ENCODE measurements at regions not wholly inside any gene's neighbourhood (a gene's known extent, or its start where the extent isn't known, plus 50 kb on each side); places are given as distances from the start of the nearest gene placed in this dataset.

- H3K27me3 Mint-ChIP-seq: no peaks in the 10 kb centered on the region
- no peak overlapping the region for H3K27ac Mint-ChIP-seq
Observed at GRCh38 chr4:141425124-141425523, 204.4 kb downstream of the ZNF330 start.

GRCh38 chr4:141427726-141428296, 207.1 kb downstream of the ZNF330 start:
- H3K27me3 Mint-ChIP-seq: no peaks in the 10 kb centered on the region
- H3K4me3 Mint-ChIP-seq: no peak overlapping the region
- ATAC-seq: no peak
- H3K9me3 ChIP-seq (ENCODE audit: control insufficient read depth, low read length, poor library complexity, severe bottlenecking): no peaks in the 10 kb centered on the region
- H3K36me3 Mint-ChIP-seq (ENCODE audit: low read depth): no peaks in the 10 kb centered on the region
- H3K4me1 Mint-ChIP-seq: no peaks in the 10 kb centered on the region
- no peak for DNase-seq
- H3K27ac Mint-ChIP-seq: no peak overlapping the region

More at GRCh38 chr4:141425124-141425523, 204.4 kb downstream of the ZNF330 start:
- DNase-seq (no peak), ATAC-seq (no peak)
- Mint-ChIP-seq H3K36me3 (ENCODE audit: low read depth) (no peaks in the 10 kb centered on the region), H3K4me1 (no peaks in the 10 kb centered on the region), H3K4me3 (no peak overlapping the region)
- H3K9me3 ChIP-seq (ENCODE audit: control insufficient read depth, low read length, poor library complexity, severe bottlenecking): no peaks in the 10 kb centered on the region

- no peaks in the 10 kb centered on the region for H3K4me1 Mint-ChIP-seq
- no peaks in the 10 kb centered on the region for H3K9me3 ChIP-seq (ENCODE audit: control insufficient read depth, low read length, poor library complexity, severe bottlenecking)
- no peaks in the 10 kb centered on the region for H3K36me3 Mint-ChIP-seq (ENCODE audit: low read depth)
- no peak overlapping the region for H3K4me3 Mint-ChIP-seq
- H3K27ac Mint-ChIP-seq: no peak overlapping the region
- DNase-seq (no peak), ATAC-seq (no peak)
- H3K27me3 Mint-ChIP-seq: no peaks in the 10 kb centered on the region
Observed at GRCh38 chr4:141429933-141430332, 206.4 kb upstream of the IL15 start.

GRCh38 chr4:141430686-141431085, 205.7 kb upstream of the IL15 start:
- Mint-ChIP-seq H3K27me3 (no peaks in the 10 kb centered on the region), H3K36me3 (ENCODE audit: low read depth) (no peaks in the 10 kb centered on the region), H3K27ac (no peak overlapping the region), H3K4me1 (no peaks in the 10 kb centered on the region), H3K4me3 (no peak overlapping the region)
- DNase-seq: no peak
- no peaks in the 10 kb centered on the region for H3K9me3 ChIP-seq (ENCODE audit: control insufficient read depth, low read length, poor library complexity, severe bottlenecking)
- no peak for ATAC-seq

- DNase-seq: no peak
- Mint-ChIP-seq H3K27me3 (no peaks in the 10 kb centered on the region), H3K36me3 (ENCODE audit: low read depth) (no peaks in the 10 kb centered on the region), H3K27ac (no peak overlapping the region), H3K4me3 (no peak overlapping the region), H3K4me1 (no peaks in the 10 kb centered on the region)
- ATAC-seq: no peak
- no peaks in the 10 kb centered on the region for H3K9me3 ChIP-seq (ENCODE audit: control insufficient read depth, low read length, poor library complexity, severe bottlenecking)
Observed at GRCh38 chr4:141432000-141432712, 204.2 kb upstream of the IL15 start.

GRCh38 chr4:141435446-141436225, 200.7 kb upstream of the IL15 start:
- Mint-ChIP-seq H3K27me3 (peaks cover 1% of the 10 kb centered on the region), H3K4me1 (no peaks in the 10 kb centered on the region), H3K4me3 (no peak overlapping the region), H3K36me3 (ENCODE audit: low read depth) (no peaks in the 10 kb centered on the region), H3K27ac (no peak overlapping the region)
- DNase-seq: no peak
- H3K9me3 ChIP-seq (ENCODE audit: control insufficient read depth, low read length, poor library complexity, severe bottlenecking): no peaks in the 10 kb centered on the region
- ATAC-seq: no peak

- H3K27ac Mint-ChIP-seq: no peak overlapping the region
- H3K36me3 Mint-ChIP-seq (ENCODE audit: low read depth): no peaks in the 10 kb centered on the region
- ATAC-seq: no peak
- no peak overlapping the region for H3K4me3 Mint-ChIP-seq
- no peaks in the 10 kb centered on the region for H3K4me1 Mint-ChIP-seq
- peaks cover 12% of the 10 kb centered on the region for H3K27me3 Mint-ChIP-seq
- H3K9me3 ChIP-seq (ENCODE audit: control insufficient read depth, low read length, poor library complexity, severe bottlenecking): no peaks in the 10 kb centered on the region
- DNase-seq: no peak
Observed at GRCh38 chr4:141439223-141439622, 197.2 kb upstream of the IL15 start.

GRCh38 chr4:141447761-141448160, 188.6 kb upstream of the IL15 start:
- H3K4me1 Mint-ChIP-seq: no peaks in the 10 kb centered on the region
- H3K27me3 Mint-ChIP-seq: peaks cover 28% of the 10 kb centered on the region
- no peak overlapping the region for H3K4me3 Mint-ChIP-seq
- no peak for ATAC-seq
- H3K36me3 Mint-ChIP-seq (ENCODE audit: low read depth): no peaks in the 10 kb centered on the region
- H3K27ac Mint-ChIP-seq: no peak overlapping the region
- DNase-seq: no peak
- H3K9me3 ChIP-seq (ENCODE audit: control insufficient read depth, low read length, poor library complexity, severe bottlenecking): no peaks in the 10 kb centered on the region

- ATAC-seq: no peak
- Mint-ChIP-seq H3K4me3 (no peak overlapping the region), H3K36me3 (ENCODE audit: low read depth) (no peaks in the 10 kb centered on the region), H3K27ac (no peak overlapping the region), H3K27me3 (peaks cover 26% of the 10 kb centered on the region), H3K4me1 (no peaks in the 10 kb centered on the region)
- no peak for DNase-seq
- H3K9me3 ChIP-seq (ENCODE audit: control insufficient read depth, low read length, poor library complexity, severe bottlenecking): no peaks in the 10 kb centered on the region
Observed at GRCh38 chr4:141448490-141448889, 187.9 kb upstream of the IL15 start.

- ATAC-seq (no peak), DNase-seq (no peak)
- H3K9me3 ChIP-seq (ENCODE audit: control insufficient read depth, low read length, poor library complexity, severe bottlenecking): no peaks in the 10 kb centered on the region
- H3K4me3 Mint-ChIP-seq: no peak overlapping the region
- no peaks in the 10 kb centered on the region for H3K36me3 Mint-ChIP-seq (ENCODE audit: low read depth)
- no peaks in the 10 kb centered on the region for H3K4me1 Mint-ChIP-seq
- no peak overlapping the region for H3K27ac Mint-ChIP-seq
- H3K27me3 Mint-ChIP-seq: peaks cover 20% of the 10 kb centered on the region
Observed at GRCh38 chr4:141449927-141450326, 186.5 kb upstream of the IL15 start.

GRCh38 chr4:141455651-141456050, 180.7 kb upstream of the IL15 start:
- Mint-ChIP-seq H3K27ac (no peak overlapping the region), H3K4me3 (no peak overlapping the region), H3K4me1 (no peaks in the 10 kb centered on the region), H3K27me3 (no peaks in the 10 kb centered on the region), H3K36me3 (ENCODE audit: low read depth) (no peaks in the 10 kb centered on the region)
- no peak for DNase-seq
- no peaks in the 10 kb centered on the region for H3K9me3 ChIP-seq (ENCODE audit: control insufficient read depth, low read length, poor library complexity, severe bottlenecking)
- ATAC-seq: no peak

GRCh38 chr4:141457653-141458052, 178.7 kb upstream of the IL15 start:
- no peaks in the 10 kb centered on the region for H3K9me3 ChIP-seq (ENCODE audit: control insufficient read depth, low read length, poor library complexity, severe bottlenecking)
- Mint-ChIP-seq H3K27ac (no peak overlapping the region), H3K4me1 (no peaks in the 10 kb centered on the region), H3K36me3 (ENCODE audit: low read depth) (no peaks in the 10 kb centered on the region), H3K4me3 (no peak overlapping the region), H3K27me3 (no peaks in the 10 kb centered on the region)
- DNase-seq (no peak), ATAC-seq (no peak)

GRCh38 chr4:141458501-141458900, 177.9 kb upstream of the IL15 start:
- no peak overlapping the region for H3K4me3 Mint-ChIP-seq
- H3K4me1 Mint-ChIP-seq: no peaks in the 10 kb centered on the region
- no peaks in the 10 kb centered on the region for H3K9me3 ChIP-seq (ENCODE audit: control insufficient read depth, low read length, poor library complexity, severe bottlenecking)
- no peak for ATAC-seq
- no peak overlapping the region for H3K27ac Mint-ChIP-seq
- DNase-seq: no peak
- H3K27me3 Mint-ChIP-seq: peaks cover 7% of the 10 kb centered on the region
- no peaks in the 10 kb centered on the region for H3K36me3 Mint-ChIP-seq (ENCODE audit: low read depth)

All from T-helper 17 cell (primary cell).